ENCODE measurements at regions not wholly inside any gene's neighbourhood (a gene's known extent, or its start where the extent isn't known, plus 50 kb on each side); places are given as distances from the start of the nearest gene placed in this dataset.

- DNase-seq (ENCODE audit: low read depth in 2 of 2): no peak
Observed at GRCh38 chr20:52267418-52267817, 75.8 kb upstream of the ZFP64 start.

- DNase-seq (ENCODE audit: low read depth in 2 of 2): no peak
Observed at GRCh38 chr20:52263757-52264156, 72.2 kb upstream of the ZFP64 start.

- no peak for DNase-seq (ENCODE audit: low read depth in 2 of 2)
Observed at GRCh38 chr20:52261792-52262191, 70.2 kb upstream of the ZFP64 start.

GRCh38 chr20:52259295-52259694 lies 67.7 kb upstream of the ZFP64 start:
- no peak for DNase-seq (ENCODE audit: low read depth in 2 of 2)

- no peak for DNase-seq (ENCODE audit: low read depth in 2 of 2)
Observed at GRCh38 chr20:52256454-52256853, 64.9 kb upstream of the ZFP64 start.

GRCh38 chr20:52252664-52253063 lies 61.1 kb upstream of the ZFP64 start:
- DNase-seq (ENCODE audit: low read depth in 2 of 2): no peak

GRCh38 chr20:52251827-52252226 lies 60.2 kb upstream of the ZFP64 start:
- no peak for DNase-seq (ENCODE audit: low read depth in 2 of 2)

- no peak for DNase-seq (ENCODE audit: low read depth in 2 of 2)
Observed at GRCh38 chr20:52251136-52251700, 59.6 kb upstream of the ZFP64 start.

- no peak for DNase-seq (ENCODE audit: low read depth in 2 of 2)
Observed at GRCh38 chr20:52247548-52247947, 56.0 kb upstream of the ZFP64 start.

GRCh38 chr20:52246366-52246765 lies 54.8 kb upstream of the ZFP64 start:
- no peak for DNase-seq (ENCODE audit: low read depth in 2 of 2)

- no peak for DNase-seq (ENCODE audit: low read depth in 2 of 2)
Observed at GRCh38 chr20:52244702-52245101, 53.1 kb upstream of the ZFP64 start.

GRCh38 chr20:52242237-52243230 lies 51.0 kb upstream of the ZFP64 start:
- DNase-seq (ENCODE audit: low read depth in 2 of 2): peak in 1 of 2 donors; percentile 14

Measured in dermis microvascular lymphatic vessel endothelial cell (primary cell).